GM12873 (cell line): ENCODE measurements at regions not wholly inside any gene's neighbourhood (a gene's known extent, or its start where the extent isn't known, plus 50 kb on each side); places are given as distances from the start of the nearest gene placed in this dataset.

Source experiments
- CTCF ChIP-seq: IDR thresholded peaks from 2 replicates; pipeline ENCODE4 v1.5.1; 2012; ENCODE audit warnings: low read depth, mild to moderate bottlenecking, moderate library complexity, low read length, control low read depth; ENCODE audit not compliant: insufficient read depth; ENCODE audit errors: missing control alignments

- TF ChIP-seq CTCF: no peak
Observed at GRCh38 chr1:201650623-201650933, 111.7 kb downstream of the NAV1 start.

GRCh38 chr1:201652181-201652580, 113.3 kb downstream of the NAV1 start:
- no peak for TF ChIP-seq CTCF

GRCh38 chr1:201653233-201653632, 114.3 kb downstream of the NAV1 start:
- TF ChIP-seq CTCF: no peak

- TF ChIP-seq CTCF: no peak
Observed at GRCh38 chr1:201653883-201654282, 115.0 kb downstream of the NAV1 start.

- no peak for TF ChIP-seq CTCF
Observed at GRCh38 chr1:201655243-201655642, 116.3 kb downstream of the NAV1 start.

GRCh38 chr1:201655910-201656309, 117.0 kb downstream of the NAV1 start:
- no peak for TF ChIP-seq CTCF

- TF ChIP-seq CTCF: no peak
Observed at GRCh38 chr1:201656311-201657032, 117.5 kb downstream of the NAV1 start.
